Inflammatory macrophage (primary cell): ENCODE measurements at regions not wholly inside any gene's neighbourhood (a gene's known extent, or its start where the extent isn't known, plus 50 kb on each side); places are given as distances from the start of the nearest gene placed in this dataset.

Experiments
- DNase-seq, 2 donors: peaks; one replicate each; pipeline ENCODE4 v3.0.0-alpha.2; 2020 to 2022

DNA sequence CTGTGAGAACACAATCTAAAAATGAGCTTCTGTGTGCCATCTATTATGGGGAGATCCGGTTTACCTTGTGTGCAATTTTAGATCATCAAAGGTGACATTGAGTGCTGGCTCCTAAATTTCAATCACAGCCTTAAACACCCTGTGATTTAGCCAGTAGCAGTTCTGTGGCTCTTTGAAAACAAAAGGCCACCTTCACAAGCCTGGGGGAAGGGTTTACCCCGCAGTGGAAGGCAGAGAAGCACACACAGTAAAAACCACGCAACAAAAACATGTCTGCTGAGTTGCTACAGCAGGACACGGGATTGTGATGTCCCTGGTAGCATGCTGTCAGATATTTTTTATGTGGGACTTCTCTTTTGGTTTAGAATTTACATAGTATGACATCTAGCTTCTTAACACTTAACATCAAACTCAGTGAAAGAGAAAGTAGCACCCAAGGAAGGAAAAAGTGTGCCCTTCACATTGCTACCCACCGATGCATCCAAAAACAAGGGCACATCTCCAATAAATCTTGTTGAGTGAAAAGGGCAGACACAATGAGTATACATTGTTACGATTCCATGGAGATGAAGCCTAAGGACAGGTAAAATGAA lies 56.1 kb upstream of the RNF152 start:
- DNase-seq, result no peak

DNA sequence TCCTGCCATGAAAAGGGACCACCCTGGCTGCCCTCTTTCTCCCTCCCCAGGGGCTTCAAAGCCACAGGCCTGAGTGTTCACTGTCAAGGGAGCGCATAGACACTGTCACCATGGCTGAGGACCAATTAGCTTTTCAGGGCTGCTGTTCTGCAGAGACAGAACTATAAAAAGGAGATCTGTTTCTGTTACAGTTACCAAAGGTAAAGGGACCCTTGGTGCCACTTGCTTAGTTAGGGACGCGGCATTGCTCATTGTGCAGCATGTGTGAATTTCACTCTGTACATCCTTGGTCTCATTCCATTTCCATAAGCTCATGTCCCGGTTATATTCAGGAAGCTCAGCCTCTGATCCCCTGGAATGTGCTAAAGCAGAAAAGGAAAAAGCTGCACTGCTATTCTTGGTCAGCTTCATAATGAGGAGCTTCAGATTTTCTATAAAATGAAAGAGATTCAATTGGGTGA lies 55.5 kb upstream of the RNF152 start:
- DNase-seq, result no peak

DNA sequence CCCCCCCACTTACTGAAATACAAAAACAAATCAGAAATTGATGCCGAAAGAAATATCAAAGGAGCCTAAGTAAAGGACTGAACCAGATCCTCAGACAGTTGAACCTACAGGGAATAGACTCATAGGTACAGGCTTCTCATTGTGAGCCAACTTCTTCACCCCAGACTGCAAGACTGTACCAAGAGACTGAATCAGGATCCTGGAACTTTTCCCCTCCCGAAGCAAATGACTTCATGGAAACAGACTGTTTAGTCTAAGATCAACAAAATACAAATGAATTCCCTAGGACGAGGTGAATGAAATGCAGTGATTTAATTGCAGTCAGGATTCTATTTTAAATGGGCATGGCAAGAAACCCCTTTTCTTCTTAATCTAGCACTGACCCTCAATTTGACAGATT lies 53.6 kb upstream of the RNF152 start:
- no peak for DNase-seq

DNA sequence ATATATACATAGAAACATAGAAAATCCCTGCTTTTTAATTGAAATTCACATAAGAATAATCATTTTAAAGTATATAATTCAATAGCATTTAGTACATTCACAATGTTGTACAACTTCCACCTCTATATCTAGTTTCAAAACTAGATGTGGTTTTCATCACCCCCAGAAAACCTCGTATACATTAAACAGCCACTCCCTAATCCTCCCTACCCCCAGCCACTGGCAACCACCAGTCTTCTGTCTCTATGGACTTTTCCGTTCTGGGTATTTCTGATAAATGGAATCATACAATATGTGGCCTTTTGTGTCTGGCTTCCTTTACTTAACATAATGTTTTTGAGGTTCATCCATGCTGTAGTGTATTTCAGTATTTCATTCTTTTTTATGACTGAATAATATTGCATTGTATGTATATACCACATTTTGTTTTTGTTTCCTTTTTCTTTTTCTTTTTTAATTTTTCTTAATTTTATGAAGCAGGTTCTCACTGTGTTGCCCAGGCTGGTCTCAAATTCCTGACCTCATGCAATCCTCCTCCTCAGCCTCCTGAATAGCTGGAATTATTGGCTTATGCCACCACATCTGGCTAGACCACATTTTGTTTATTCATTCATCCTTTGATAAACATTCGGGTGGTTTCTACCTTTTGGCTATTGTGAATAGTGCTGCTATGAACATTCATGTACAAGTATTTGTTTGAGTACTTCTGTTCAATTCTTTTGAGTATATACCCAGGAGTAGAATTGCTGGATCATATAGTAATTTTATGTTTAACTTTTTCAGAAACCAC lies 50.6 kb upstream of the RNF152 start:
- no peak for DNase-seq
